IPS-NIHi7 (cell line): ENCODE measurements at regions not wholly inside any gene's neighbourhood (a gene's known extent, or its start where the extent isn't known, plus 50 kb on each side); places are given as distances from the start of the nearest gene placed in this dataset.

Experiments used
- DNase-seq: peaks from one replicate; pipeline ENCODE4 v3.0.0; 2012; ENCODE audit warnings: mixed read lengths; ENCODE audit errors: extremely low spot score

DNA sequence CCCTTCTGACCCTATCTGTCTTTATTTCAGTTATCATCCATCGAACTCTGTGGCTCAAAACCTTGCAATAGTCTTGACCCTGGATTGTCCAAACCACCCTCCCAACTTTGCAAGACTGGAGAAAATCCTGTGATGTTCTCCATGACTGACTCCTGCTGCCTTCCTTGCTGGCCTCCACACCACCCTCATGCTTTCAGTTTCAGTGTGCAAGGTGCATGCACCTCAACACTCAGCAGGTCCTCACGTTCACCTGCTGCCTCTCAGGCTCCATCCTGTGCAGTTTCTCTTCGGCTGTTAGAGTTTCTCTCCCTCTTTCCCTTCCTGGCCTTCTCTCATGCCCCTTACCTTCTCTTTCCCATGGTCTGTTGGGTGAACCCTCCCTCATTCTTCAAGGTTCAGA lies 59.4 kb upstream of the ASIC2 start:
- DNase-seq, result no peak

DNA sequence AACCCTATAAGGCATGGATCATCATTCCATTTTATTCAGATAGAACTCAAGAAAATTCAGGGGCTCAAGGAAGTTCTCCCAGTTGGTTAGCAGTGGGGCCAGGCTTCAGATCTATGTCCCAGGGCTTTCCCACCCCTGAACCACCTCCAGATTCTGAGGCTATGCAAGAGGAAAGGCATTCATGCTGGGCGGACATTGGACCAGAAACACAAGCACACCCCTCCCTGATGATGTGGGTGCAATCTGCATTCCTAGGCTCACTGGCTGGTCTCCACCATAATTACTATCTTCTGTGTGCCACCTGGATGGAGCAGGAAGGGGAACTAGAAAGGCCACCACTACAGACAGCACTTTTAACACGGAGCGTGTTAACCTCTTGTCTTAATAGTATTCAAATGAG lies 63.2 kb upstream of the ASIC2 start:
- DNase-seq, result no peak

DNA sequence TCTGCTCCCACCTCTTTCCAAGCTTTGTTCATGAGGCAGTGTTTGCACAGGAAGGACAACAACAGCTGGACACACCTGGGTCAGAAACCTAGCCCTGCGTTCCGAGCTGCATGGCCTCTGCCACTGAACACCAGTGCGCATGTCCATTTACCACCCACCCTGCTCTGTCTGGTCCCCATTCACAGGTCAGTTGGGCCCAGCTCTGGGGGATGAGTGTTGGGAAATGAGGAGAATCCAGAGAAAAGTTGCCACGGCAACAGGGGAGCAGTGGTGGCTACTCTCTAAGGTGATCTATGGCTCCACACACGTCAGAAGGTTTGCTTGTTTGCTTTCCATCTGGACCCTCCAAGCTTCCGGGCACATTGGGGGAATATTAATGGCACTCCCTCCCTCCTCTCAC lies 70.4 kb upstream of the ASIC2 start:
- DNase-seq, result no peak

DNA sequence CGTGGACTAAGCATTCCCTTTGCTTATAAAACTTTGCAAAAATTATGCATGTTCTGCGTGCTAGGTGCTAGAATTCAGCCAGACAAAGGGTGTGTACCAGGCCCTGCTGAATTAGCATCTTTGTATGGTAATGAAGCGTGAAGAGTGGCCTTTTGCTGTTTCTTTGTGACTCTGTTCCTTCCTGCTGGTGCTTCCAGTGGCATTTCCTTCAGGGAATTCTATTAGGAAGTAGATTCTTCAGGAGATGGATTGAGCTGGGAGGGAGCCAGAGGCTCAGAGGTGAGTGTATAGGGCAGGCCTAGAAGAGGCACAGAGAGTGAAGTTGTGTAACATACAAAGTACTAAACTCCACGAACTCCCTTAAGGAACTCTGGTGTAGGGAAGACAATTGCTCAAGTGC lies 73.9 kb upstream of the ASIC2 start:
- DNase-seq, result no peak

DNA sequence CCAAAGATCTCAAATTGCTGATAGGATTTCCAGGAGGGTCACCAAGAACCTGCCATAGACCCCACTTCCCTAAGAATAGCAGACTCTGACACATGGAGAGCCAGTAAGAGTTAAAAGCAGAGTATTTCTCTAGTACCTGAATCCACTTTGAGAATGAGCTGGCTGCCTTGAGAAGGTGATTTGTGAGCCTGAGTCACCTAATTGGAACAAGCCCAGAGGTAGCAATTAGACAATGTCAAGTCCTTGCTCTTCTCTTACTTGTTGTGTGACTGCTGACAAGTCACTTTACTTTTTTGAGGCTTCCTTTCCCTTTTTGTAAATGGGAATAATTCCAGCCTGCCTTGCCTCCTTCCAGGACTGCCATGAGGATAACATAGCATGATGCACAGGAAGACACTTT lies 76.1 kb upstream of the ASIC2 start:
- no peak for DNase-seq

DNA sequence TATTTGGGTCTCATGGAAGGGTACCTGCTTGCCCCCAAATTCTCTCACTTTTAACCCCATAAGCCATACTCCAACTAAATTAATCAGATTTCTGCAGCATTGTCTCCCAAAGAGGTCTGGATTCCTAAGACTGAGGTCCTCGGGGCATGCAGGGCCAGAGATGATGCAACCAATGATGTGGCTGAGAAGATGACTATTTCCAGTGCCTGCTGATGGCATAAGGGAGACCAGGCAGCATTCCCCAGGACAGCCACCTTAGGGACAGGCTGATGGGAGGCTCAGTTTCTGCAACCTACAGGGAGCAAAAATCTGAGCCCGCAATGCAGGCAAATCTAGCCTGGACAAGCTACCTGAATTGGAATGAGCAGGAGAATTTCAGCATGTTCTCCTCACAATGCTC lies 76.8 kb upstream of the ASIC2 start:
- no peak for DNase-seq

DNA sequence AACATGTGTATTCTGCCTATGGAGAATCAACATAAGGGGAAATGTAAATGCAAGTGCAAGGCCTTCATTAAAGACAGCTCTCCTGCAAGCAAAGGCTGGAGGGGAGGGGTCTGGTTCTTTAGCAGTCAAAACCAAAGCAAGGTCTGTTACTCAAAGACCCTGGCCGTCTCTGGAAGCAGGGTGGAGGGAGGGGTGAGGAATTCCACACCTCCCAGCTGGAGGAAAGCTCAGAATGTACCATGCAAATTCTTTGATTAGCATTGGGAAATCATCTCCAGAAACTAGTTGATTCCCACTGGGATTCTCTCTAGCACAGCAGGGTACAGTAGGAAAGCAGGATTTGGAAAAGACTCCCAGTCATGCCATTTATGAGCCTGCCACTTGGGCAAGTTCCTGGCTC lies 77.3 kb upstream of the ASIC2 start:
- peak; percentile 70 for DNase-seq

DNA sequence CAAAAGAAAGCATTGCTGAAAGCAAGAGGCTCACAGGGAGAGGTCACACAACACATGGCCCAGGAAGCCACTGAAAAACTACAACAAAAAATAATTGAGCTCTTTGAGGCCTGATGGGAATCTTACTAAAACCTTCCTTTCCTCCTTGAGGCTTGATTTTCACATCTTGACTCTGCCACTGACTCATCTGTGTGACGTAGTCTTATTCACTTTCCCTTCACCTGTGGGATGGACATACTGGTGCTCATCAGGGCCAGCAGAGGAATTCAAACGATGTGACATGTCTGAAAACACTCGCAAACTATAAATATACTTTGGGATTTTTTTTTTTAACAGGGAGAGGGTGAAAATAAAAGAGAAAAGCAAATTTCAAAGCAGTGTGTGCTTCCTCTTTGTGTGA lies 78.3 kb upstream of the ASIC2 start:
- no peak for DNase-seq

DNA sequence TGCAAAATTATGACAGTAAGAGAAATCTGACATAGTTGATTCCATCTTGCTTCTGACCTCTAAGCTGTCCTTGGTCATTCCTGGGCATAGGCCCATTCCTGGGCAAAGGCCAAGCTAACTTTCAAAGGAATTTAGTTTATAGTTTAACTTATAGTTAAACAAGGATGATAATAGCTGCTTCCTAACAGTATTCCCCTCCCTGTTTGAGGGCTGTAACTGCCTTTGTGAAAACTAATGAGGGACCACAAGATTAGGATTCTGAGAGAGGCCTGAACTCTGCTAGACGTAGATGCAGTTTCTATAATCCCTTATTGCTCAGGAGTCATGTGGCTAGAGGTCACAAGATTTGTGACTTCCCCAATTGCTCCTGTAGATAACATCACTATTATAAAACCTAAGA lies 80.2 kb upstream of the ASIC2 start:
- no peak for DNase-seq

DNA sequence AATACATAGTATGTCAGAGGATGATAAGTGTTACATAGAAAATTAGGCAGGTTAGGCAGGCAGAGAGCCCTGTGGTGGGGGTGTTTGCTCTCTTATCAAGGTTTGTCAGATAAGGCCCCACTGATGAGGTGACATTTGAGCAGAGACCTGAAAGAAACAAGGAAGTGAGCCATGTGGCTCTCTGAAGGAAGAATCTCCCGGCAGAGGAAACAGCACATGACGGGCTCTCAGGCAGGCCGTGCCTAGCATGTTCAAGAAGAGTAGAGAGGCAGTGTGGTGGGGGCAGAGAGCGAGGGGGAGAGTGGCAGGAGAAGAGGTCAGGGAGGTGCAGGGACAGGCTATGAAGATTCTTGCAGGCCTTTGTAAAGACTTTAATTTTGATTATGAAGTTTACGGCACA lies 82.0 kb upstream of the ASIC2 start:
- DNase-seq, result no peak

DNA sequence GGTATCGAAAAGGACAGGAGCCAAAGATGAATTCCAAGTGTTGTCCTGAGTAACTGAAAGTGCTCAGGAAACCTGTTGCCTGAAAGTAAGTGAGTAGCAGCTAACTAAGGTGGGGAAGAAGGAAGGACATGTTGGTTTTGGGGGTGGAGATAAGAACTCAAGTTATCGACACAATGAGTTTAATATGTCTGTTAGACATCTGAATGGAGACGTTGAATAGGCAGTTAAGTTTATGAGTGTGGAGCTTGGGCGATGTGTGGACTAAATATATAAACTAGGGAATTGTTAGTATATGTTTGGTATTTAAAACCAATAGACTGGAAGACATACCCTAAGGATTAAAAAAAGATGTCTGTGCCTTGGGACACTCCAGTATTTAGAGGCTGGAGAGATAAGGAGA lies 82.7 kb upstream of the ASIC2 start:
- no peak for DNase-seq

DNA sequence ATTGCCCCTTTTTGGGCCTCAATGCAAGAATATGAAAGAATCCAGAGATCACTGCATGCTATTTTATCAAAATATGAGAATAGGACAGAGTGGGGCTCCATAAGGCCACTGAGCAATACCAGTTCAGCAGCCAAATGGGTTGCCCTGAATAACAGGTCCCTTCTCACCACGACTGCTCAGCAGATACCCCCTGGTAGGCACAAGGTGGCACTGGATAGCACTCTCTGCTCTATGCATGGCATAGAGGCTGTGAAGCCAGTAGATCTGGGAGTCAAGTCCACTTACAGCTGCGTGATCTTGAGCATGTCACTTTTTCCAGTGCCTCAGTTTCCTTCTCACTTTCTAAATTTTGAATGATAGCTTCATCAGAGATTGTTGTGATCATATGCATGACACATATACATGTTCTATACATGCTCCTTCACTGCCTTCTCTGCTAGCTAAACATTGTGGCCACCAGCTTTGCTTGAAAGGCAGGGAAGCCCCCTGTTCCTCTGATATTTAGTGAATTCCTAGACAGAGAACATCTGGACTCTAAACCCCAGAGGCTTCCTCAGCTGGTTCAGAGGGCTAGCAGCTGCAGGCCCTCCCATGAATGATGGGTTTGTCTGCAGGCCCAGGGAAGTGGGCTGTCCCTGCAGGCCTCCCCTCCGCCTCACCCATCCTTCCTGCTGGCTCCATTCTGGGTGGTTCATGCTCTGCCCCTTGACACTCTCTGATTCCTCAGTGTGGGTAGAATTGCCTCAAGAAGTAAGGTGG lies 84.9 kb upstream of the ASIC2 start:
- DNase-seq, result no peak

DNA sequence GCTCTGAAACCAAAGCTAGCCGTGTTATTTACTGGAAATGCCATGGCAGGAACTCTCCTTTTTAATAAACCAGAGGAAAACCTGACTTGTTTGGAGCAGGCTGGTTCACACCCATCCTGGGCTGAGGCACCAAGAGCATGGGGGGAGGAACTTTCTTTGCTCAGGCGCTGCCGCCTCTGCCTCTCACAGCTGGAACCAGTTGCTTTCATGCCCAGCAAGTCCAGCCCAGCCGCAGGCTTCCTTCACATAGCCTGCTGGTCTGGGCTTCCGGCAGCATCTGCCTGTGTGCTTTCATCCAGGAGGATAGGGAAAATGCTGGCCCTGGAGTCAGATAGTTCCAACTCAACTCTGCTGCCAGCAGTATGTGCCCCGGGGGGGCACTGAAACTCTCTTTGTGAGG lies 88.1 kb upstream of the ASIC2 start:
- peak; percentile 77 for DNase-seq

DNA sequence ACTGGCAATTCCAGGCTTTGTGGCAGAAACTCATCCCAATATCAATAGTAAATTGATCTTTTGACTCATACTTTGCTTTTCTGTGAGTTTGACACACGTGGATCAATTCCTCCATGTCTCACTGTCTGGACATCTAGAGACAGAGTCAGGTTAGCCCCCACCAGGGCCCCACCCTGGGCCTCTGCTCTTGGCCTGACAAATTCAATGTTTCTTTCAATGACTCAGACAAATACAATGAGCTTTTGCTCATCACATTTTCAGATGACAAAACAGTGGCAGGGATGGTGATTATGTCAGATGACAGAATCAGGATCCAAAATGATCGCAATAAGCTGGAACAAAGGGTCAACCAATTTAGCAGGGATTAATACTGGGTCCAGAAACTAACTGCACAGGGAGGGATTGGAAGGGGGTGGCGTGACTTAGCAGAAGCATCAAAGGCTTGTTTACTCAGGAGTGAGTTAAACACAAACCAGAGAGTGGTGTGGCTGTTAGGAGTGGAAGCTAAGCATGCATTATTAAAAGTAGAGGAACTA lies 90.5 kb upstream of the ASIC2 start:
- no peak for DNase-seq

DNA sequence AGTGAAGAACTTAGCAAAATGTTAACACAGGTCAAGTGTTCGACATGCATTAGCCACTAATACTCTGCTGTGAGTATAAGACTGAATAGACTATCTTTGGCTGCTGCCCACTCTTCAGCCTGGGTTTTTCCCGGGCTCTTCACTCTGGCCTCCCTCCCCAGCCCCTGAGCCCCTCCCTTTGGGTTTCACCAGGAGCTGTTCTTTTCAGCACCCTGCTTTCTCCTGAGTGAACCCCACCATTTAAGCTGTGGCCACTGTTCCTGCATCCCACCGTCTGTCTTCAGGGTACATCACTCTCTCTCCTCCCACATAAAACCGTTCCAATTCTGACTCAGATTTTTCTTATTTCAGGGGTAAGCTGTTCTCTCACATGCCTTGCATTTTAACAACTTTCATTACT lies 92.0 kb upstream of the ASIC2 start:
- DNase-seq, result peak; percentile 66

DNA sequence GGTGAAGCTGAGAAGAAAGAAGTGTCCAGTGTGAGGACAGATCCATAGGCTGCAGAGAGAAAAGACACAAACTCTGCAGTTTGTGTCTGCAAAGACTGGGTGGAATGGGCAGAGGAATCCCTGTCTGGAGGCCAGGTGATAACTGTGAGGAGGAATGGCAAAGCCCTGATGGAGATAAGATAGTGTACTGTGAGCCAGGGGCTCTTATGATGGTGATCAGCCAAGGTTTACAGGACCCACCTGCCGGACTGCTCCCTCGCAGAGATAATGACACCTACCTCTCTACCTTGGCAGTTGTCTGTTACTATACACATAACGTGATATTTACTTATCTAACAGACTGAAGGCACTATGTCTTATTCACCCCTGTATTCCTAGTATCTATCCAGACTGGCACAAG lies 92.6 kb upstream of the ASIC2 start:
- DNase-seq, result no peak

DNA sequence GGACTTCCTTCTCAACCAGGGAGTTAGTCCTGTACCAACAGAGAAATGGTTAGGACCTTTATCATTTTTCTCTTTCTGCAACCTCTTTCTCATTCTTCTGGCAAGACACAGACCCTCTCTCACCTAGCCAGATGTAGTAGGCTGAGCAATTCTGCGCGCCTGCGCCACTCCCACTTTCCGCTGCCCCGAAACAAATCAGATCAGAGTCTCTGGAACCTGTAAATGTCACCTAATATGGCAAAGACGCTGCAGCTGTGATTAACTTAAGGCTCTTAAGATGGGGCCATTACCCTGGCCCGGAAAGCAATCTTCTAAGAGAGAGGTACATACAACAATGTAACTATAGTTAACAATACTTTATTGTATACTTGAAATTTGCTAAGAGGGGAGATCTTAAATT lies 94.3 kb upstream of the ASIC2 start:
- DNase-seq, result no peak

DNA sequence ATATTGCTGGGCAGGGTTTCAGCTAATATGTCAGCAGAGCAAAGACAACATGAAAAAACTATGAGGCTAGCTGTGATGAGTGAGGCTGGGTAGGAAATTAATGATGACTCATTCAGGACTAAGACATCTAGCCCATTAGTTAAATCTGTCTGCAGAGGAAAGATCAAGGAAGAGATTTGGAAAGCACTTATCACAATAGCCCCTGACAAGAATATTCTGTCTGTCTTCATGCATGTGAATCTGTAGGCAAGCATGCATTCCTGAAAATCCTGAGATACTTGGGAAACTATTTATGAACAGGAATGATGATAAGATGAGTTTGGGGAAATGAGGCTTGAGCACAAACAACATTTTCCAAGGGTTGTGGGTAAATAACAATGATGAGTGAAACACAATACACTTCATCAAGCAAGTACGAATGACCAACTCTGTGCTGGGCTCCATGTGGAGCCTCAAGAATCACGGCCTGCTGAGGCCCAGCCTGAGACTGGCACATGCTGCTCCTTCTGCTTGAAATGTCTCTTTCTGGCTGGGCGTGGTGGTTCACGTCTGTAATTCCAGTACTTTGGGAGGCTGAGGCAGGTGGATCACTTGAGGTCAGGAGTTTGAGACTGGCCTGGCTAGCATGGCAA lies 96.5 kb upstream of the ASIC2 start:
- DNase-seq, result no peak

DNA sequence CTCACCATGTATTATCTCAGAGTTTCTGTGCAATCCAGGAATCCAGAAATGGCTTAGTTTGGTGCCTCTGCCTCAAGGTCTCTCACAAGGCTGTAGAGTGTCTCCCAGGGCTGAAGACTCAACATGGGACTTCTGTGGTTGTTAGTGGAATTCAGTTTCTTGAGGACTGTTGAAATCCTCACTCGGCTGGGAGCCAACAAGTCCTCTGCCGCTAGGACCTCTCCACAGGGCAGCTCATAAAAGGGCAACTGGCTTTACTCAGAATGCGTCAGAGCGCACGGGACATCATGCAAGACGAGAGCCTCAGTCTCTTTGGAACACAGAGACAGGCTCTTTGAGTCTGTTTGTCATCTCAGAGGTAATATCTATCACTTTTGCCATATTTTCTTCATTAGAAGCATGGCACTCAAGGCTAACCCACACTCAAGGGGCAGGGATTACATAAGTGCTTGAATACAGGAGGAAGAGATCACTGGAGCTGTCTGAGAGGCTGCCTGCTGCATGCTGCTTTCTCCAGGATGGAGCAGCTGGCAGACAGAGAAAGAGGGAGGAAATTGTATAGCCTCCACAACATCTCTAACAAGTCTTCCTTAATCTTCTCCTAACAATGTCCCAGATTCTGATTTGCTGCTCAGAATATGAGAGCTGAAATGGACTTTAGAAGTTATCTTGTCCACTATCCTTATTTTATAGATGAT lies 97.5 kb upstream of the ASIC2 start:
- DNase-seq, result no peak

DNA sequence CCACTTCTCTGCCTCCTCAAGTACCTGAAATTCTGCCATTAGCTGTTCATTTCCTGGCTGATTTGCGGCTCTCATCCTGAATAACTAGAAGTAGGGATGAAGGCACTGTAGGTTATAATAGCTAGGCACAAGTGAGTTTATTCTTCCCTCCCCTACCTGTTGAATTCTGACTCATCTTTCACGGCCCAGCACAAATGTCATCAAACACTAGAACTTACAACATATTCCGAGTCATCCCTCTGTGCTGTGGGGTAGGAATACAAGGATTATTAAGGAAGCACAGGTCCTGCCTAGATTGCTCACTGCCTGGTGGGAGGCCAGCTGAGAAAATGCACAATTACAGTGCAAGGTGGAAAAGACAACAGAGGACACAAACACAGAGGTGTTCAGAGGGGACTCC lies 103.7 kb upstream of the ASIC2 start:
- no peak for DNase-seq

DNA sequence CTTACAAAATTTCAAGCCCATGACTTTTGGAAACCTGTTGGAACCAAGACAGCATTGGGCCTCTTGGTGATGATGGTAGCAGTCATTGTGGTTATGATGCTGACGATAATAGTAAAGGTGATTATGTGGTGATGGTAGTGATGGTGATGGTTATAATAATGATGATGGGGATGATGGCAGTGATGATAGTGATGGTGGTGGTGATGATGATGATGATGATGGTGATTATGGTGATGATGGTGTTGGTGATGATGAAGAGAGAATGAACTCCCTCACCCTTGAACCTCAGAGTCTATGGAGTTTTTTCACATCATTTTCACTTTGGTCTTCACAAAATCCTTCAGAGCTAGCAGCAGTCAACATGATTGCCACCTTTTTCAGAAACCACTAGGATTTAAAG lies 105.3 kb upstream of the ASIC2 start:
- DNase-seq, result no peak

DNA sequence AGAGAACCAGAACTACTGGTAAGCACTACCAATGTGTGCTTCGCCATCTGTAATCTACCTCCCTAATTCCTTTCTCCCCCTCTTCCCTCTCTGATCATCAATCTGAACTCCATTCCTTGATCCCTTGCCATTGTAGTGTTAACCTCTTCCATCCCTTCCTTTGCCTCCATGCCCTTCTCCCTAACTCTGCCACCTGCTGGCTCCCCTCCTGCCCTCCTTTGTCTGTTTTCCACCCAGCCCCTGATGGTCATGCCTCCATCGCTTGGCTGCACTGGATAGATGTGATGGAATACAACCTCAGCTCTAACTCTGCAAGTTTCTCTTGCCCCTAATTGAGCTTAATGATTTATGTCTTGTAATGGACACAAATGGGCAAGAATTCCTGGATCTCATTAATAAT lies 108.2 kb upstream of the ASIC2 start:
- DNase-seq, result no peak

DNA sequence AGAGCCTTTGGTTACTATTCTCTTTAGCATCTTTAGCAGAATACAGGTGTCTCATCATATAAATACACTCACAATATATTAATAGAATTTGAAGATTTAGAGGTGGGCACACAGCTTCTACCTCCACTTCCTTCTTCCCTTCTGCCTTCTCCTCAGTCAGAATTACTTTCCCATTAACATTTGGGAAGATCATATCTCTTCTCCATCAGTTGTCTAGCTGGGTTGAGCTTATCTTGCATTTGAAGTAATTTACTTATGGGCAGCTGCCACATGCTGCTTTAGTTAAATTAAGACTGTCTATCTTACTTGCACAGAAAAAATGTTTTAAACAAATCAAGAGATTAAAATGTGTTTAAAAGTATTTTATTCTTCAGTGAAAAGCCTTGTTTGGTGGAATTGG lies 110.1 kb upstream of the ASIC2 start:
- no peak for DNase-seq
